Fibroblast of mammary gland (primary cell): ENCODE measurements at regions not wholly inside any gene's neighbourhood (a gene's known extent, or its start where the extent isn't known, plus 50 kb on each side); places are given as distances from the start of the nearest gene placed in this dataset.
A peak's percentile ranks its signal among the peaks of the same experiment; 100 is the strongest.

Experiments used
- DNase-seq: peaks from one replicate; pipeline ENCODE4 v3.0.0-alpha.2; 2010; ENCODE audit warnings: low read depth
- H3K4me3 ChIP-seq: 2 replicates; pipeline ENCODE4 v1.5.1; 2011; ENCODE audit warnings: low read depth, mild to moderate bottlenecking, low read length, moderate library complexity; ENCODE audit not compliant: control insufficient read depth
- TF ChIP-seq, protein P1 (sequence below): conservative IDR thresholded peaks from 2 replicates; pipeline ENCODE4 v1.5.1; 2011; ENCODE audit warnings: low read depth, low read length, inconsistent platforms; ENCODE audit not compliant: control insufficient read depth, insufficient read depth

- TF ChIP-seq, protein P1, sequence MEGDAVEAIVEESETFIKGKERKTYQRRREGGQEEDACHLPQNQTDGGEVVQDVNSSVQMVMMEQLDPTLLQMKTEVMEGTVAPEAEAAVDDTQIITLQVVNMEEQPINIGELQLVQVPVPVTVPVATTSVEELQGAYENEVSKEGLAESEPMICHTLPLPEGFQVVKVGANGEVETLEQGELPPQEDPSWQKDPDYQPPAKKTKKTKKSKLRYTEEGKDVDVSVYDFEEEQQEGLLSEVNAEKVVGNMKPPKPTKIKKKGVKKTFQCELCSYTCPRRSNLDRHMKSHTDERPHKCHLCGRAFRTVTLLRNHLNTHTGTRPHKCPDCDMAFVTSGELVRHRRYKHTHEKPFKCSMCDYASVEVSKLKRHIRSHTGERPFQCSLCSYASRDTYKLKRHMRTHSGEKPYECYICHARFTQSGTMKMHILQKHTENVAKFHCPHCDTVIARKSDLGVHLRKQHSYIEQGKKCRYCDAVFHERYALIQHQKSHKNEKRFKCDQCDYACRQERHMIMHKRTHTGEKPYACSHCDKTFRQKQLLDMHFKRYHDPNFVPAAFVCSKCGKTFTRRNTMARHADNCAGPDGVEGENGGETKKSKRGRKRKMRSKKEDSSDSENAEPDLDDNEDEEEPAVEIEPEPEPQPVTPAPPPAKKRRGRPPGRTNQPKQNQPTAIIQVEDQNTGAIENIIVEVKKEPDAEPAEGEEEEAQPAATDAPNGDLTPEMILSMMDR, result no peak
- H3K4me3 ChIP-seq, result no peak overlapping the region
- DNase-seq, result peak; percentile 17
These were observed 114.1 kb upstream of the CDIN1 start for GRCh38 chr15:36465304-36465703.

GRCh38 chr15:36468746-36469145 is 110.7 kb upstream of the CDIN1 start:
- H3K4me3 ChIP-seq, result no peak overlapping the region
- TF ChIP-seq, protein P1, result no peak
- peak; percentile 63 for DNase-seq

- no peak for DNase-seq
- TF ChIP-seq, protein P1, result no peak
- H3K4me3 ChIP-seq, result no peak overlapping the region
These were observed 110.0 kb upstream of the CDIN1 start for GRCh38 chr15:36469311-36469966.

- TF ChIP-seq, protein P1, result no peak
- no peak overlapping the region for H3K4me3 ChIP-seq
- peak; percentile 56 for DNase-seq
These were observed 106.8 kb upstream of the CDIN1 start for GRCh38 chr15:36472672-36473071.

GRCh38 chr15:36478561-36478960 is 100.9 kb upstream of the CDIN1 start:
- no peak overlapping the region for H3K4me3 ChIP-seq
- TF ChIP-seq, protein P1, result no peak
- no peak for DNase-seq

GRCh38 chr15:36479200-36479896 is 100.1 kb upstream of the CDIN1 start:
- peak; percentile 59 for DNase-seq
- TF ChIP-seq, protein P1, result no peak
- H3K4me3 ChIP-seq, result no peak overlapping the region
